SU-DHL-6 (cell line): ENCODE measurements at regions not wholly inside any gene's neighbourhood (a gene's known extent, or its start where the extent isn't known, plus 50 kb on each side); places are given as distances from the start of the nearest gene placed in this dataset.

Source experiments
- CTCF ChIP-seq: fragments of 200-600 bp; sonication (generic); IDR thresholded peaks from one replicate; pipeline ENCODE4 v1.5.1; 2017; ENCODE audit warnings: antibody characterized with exemption, mild to moderate bottlenecking, low read length, moderate library complexity; ENCODE audit not compliant: insufficient read depth, poor library complexity, severe bottlenecking
- EZH2phosphoT487 ChIP-seq: fragments of 200-600 bp; sonication (generic), shearing (Covaris generic); conservative IDR thresholded peaks from 2 replicates; pipeline ENCODE4 v1.6.1; 2018; ENCODE audit warnings: mild to moderate bottlenecking, antibody characterized with exemption, low read length, moderate library complexity, mixed read lengths

GRCh38 chr9:25353783-25354182, 324.5 kb downstream of the TUSC1 start:
- TF ChIP-seq EZH2phosphoT487: no peak
- no peak for TF ChIP-seq CTCF
